BE2C (cell line): ENCODE measurements at regions not wholly inside any gene's neighbourhood (a gene's known extent, or its start where the extent isn't known, plus 50 kb on each side); places are given as distances from the start of the nearest gene placed in this dataset.

ENCODE experiments used
- DNase-seq: peaks from one replicate; pipeline ENCODE4 v3.0.0-alpha.2; 2020
- H3K27me3 ChIP-seq: fragments of 250-450 bp; sonication (Bioruptor Pico); 2 replicates; pipeline ENCODE4 v1.5.1; 2020; ENCODE audit warnings: mild to moderate bottlenecking
- H3K36me3 ChIP-seq: fragments of 250-450 bp; sonication (Bioruptor Pico); 2 replicates; pipeline ENCODE4 v1.5.1; 2020; ENCODE audit warnings: mild to moderate bottlenecking
- H3K4me1 ChIP-seq: fragments of 250-450 bp; sonication (Bioruptor Pico); 2 replicates; pipeline ENCODE4 v1.5.1; 2020
- H3K4me3 ChIP-seq: 2 replicates; pipeline ENCODE4 v1.5.1; 2011; ENCODE audit warnings: low read depth, low read length
- H3K9me3 ChIP-seq: fragments of 250-450 bp; sonication (Bioruptor Pico); 2 replicates; pipeline ENCODE4 v1.5.1; 2020
- CTCF ChIP-seq: IDR thresholded peaks from 2 replicates; pipeline ENCODE4 v1.5.1; 2012; ENCODE audit warnings: mild to moderate bottlenecking, low read depth, low read length

- no peak for DNase-seq
- TF ChIP-seq CTCF = no peak
- no peaks in the 10 kb centered on the region for H3K4me1 ChIP-seq
Measured at GRCh38 chr1:209527372-209527771, 56.1 kb upstream of the CAMK1G start.

GRCh38 chr1:209527993-209528717 lies 55.4 kb upstream of the CAMK1G start:
- H3K27me3 ChIP-seq = peaks cover 12% of the 10 kb centered on the region
- no peak overlapping the region for H3K4me3 ChIP-seq
- H3K9me3 ChIP-seq = no peaks in the 10 kb centered on the region
- no peaks in the 10 kb centered on the region for H3K4me1 ChIP-seq
- no peaks in the 10 kb centered on the region for H3K36me3 ChIP-seq
- no peak for DNase-seq
- TF ChIP-seq CTCF = no peak

More at GRCh38 chr1:209527372-209527771, 56.1 kb upstream of the CAMK1G start:
- Histone ChIP-seq H3K36me3 (no peaks in the 10 kb centered on the region), H3K4me3 (no peak overlapping the region), H3K27me3 (peaks cover 14% of the 10 kb centered on the region), H3K9me3 (no peaks in the 10 kb centered on the region)

- Histone ChIP-seq H3K36me3 (no peaks in the 10 kb centered on the region), H3K9me3 (no peaks in the 10 kb centered on the region), H3K27me3 (peaks cover 12% of the 10 kb centered on the region), H3K4me1 (no peaks in the 10 kb centered on the region), H3K4me3 (no peak overlapping the region)
- TF ChIP-seq CTCF = no peak
- no peak for DNase-seq
Measured at GRCh38 chr1:209529233-209529632, 54.3 kb upstream of the CAMK1G start.

DNA sequence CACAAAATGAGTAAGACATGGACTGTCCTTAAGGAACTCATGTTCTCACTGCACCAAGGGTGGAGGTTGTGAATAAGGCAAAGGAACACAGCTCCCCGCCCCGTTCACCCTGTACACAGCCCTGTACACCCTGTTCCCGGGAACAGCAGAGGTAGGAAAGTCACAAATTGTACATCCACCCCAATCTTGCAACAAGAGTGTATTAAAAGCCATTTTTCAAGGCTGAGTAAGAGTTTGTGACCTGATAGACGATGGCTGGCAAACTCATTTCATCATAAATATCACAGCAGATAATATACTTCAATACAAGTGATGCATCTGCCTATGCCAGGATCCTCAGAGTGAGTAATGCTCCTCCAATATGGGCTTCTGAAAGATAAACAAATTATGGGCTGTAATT lies 52.5 kb upstream of the CAMK1G start:
- Histone ChIP-seq H3K36me3 (no peaks in the 10 kb centered on the region), H3K27me3 (peaks cover 19% of the 10 kb centered on the region), H3K9me3 (no peaks in the 10 kb centered on the region), H3K4me3 (no peak overlapping the region), H3K4me1 (no peaks in the 10 kb centered on the region)
- TF ChIP-seq CTCF = no peak
- no peak for DNase-seq

DNA sequence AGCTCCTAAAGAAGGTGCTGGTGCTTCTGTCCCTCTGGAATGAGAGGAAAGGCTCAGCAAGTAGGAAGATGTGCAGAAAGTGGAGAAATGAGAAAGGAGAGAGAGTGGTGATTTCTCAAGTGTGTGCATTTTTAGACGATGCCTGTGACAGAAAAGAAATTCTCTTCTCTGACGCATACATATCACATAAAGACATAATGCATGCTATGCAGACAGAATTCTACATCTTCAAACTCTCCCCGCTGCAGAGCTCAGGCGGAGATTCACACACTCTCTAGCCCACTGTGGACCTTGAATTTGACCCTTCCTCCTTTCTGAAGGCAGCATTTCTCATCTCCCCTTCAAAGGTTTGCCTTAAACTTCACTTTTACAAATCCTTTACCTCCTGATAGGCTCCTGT lies 52.0 kb upstream of the CAMK1G start:
- no peaks in the 10 kb centered on the region for H3K36me3 ChIP-seq
- no peaks in the 10 kb centered on the region for H3K9me3 ChIP-seq
- H3K4me3 ChIP-seq = no peak overlapping the region
- no peak for DNase-seq
- no peak for TF ChIP-seq CTCF
- peaks cover 23% of the 10 kb centered on the region for H3K27me3 ChIP-seq
- no peaks in the 10 kb centered on the region for H3K4me1 ChIP-seq
